ENCODE measurements at regions not wholly inside any gene's neighbourhood (a gene's known extent, or its start where the extent isn't known, plus 50 kb on each side); places are given as distances from the start of the nearest gene placed in this dataset.

GRCh38 chr4:13950491-13950890 lies 323.0 kb upstream of the BOD1L1 start:
- Histone ChIP-seq H2AFZ (no peak overlapping the region), H3K36me3 (ENCODE audit: control insufficient read depth, insufficient read depth, low read length) (no peaks in the 10 kb centered on the region), H3K79me2 (no peaks in the 10 kb centered on the region), H3K4me1 (peaks cover 16% of the 10 kb centered on the region), H3K4me3 (ENCODE audit: low read depth, low read length) (no peak overlapping the region), H3K4me2 (ENCODE audit: low read length) (no peak overlapping the region), H3K27ac (peak overlapping the region; percentile 42), H3K27me3 (ENCODE audit: control insufficient read depth, insufficient read depth, low read length) (no peaks in the 10 kb centered on the region), H3K9ac (no peak overlapping the region), H3K9me3 (ENCODE audit: control insufficient read depth, low read length) (no peaks in the 10 kb centered on the region)
- TF ChIP-seq CTCF (IDR thresholded peaks at IDR 0.05) = no peak

GRCh38 chr4:13953083-13953482 lies 325.6 kb upstream of the BOD1L1 start:
- H3K9ac ChIP-seq = no peak overlapping the region
- H3K4me3 ChIP-seq (ENCODE audit: low read depth, low read length) = no peak overlapping the region
- no peaks in the 10 kb centered on the region for H3K79me2 ChIP-seq
- peak; percentile 37 for TF ChIP-seq CTCF (IDR thresholded peaks at IDR 0.05)
- peaks cover 31% of the 10 kb centered on the region for H3K4me1 ChIP-seq
- H3K4me2 ChIP-seq (ENCODE audit: low read length) = no peak overlapping the region
- peak overlapping the region; percentile 65 for H3K27ac ChIP-seq
- H3K27me3 ChIP-seq (ENCODE audit: control insufficient read depth, insufficient read depth, low read length) = no peaks in the 10 kb centered on the region
- no peak overlapping the region for H2AFZ ChIP-seq
- no peaks in the 10 kb centered on the region for H3K36me3 ChIP-seq (ENCODE audit: control insufficient read depth, insufficient read depth, low read length)
- no peaks in the 10 kb centered on the region for H3K9me3 ChIP-seq (ENCODE audit: control insufficient read depth, low read length)

- Histone ChIP-seq H3K4me2 (ENCODE audit: low read length) (no peak overlapping the region), H3K9me3 (ENCODE audit: control insufficient read depth, low read length) (no peaks in the 10 kb centered on the region), H3K36me3 (ENCODE audit: control insufficient read depth, insufficient read depth, low read length) (no peaks in the 10 kb centered on the region), H3K27ac (peak overlapping the region; percentile 72), H3K79me2 (no peaks in the 10 kb centered on the region), H3K4me1 (peaks cover 35% of the 10 kb centered on the region), H3K27me3 (ENCODE audit: control insufficient read depth, insufficient read depth, low read length) (no peaks in the 10 kb centered on the region), H2AFZ (no peak overlapping the region), H3K9ac (no peak overlapping the region), H3K4me3 (ENCODE audit: low read depth, low read length) (no peak overlapping the region)
- no peak for TF ChIP-seq CTCF (IDR thresholded peaks at IDR 0.05)
Observed at GRCh38 chr4:13955551-13955950, 328.0 kb upstream of the BOD1L1 start.

GRCh38 chr4:13956947-13957346 lies 329.4 kb upstream of the BOD1L1 start:
- H3K36me3 ChIP-seq (ENCODE audit: control insufficient read depth, insufficient read depth, low read length) = no peaks in the 10 kb centered on the region

More at GRCh38 chr4:13956947-13957346, 329.4 kb upstream of the BOD1L1 start:
- Histone ChIP-seq H3K27me3 (ENCODE audit: control insufficient read depth, insufficient read depth, low read length) (no peaks in the 10 kb centered on the region), H3K4me1 (peaks cover 35% of the 10 kb centered on the region), H3K9ac (no peak overlapping the region), H2AFZ (no peak overlapping the region), H3K4me3 (ENCODE audit: low read depth, low read length) (no peak overlapping the region), H3K9me3 (ENCODE audit: control insufficient read depth, low read length) (no peaks in the 10 kb centered on the region), H3K79me2 (no peaks in the 10 kb centered on the region), H3K27ac (peak overlapping the region; percentile 72), H3K4me2 (ENCODE audit: low read length) (no peak overlapping the region)
- TF ChIP-seq CTCF (IDR thresholded peaks at IDR 0.05) = no peak
